WTC11 (cell line): ENCODE measurements at regions not wholly inside any gene's neighbourhood (a gene's known extent, or its start where the extent isn't known, plus 50 kb on each side); places are given as distances from the start of the nearest gene placed in this dataset.

Source experiments
- ATAC-seq: fragments of 200-7000 bp; cut with Tn5 transposase; 2 replicates; pipeline ENCODE4 v1.10.0; 2021; ENCODE audit warnings: mild to moderate bottlenecking, moderate library complexity
- CTCF ChIA-PET: fragments of 300-600 bp; sonication (Branson Sonifier 250); formaldehyde crosslinking; loops from one replicate; lab custom pipeline; 2021; ENCODE audit warnings: antibody characterized with exemption; lab: Charles Lee
- POLR2A ChIA-PET: fragments of 350-600 bp; sonication (Branson Sonifier 250); formaldehyde crosslinking; loops from one replicate; lab custom pipeline; 2021; ENCODE audit warnings: antibody characterized with exemption; lab: Charles Lee
- DNase-seq: peaks from one replicate; pipeline ENCODE4 v3.0.0; 2021; ENCODE audit warnings: low spot score
- H3K27ac Mint-ChIP-seq: 2 replicates; pipeline ENCODE4 v1.8.0; 2021; ENCODE audit warnings: mixed read lengths
- H3K27me3 Mint-ChIP-seq: 2 replicates; pipeline ENCODE4 v1.8.0; 2021; ENCODE audit warnings: low read depth, mild to moderate bottlenecking, moderate library complexity, mixed read lengths
- H3K36me3 Mint-ChIP-seq: 2 replicates; pipeline ENCODE4 v1.8.0; 2021; ENCODE audit warnings: mixed read lengths
- H3K4me1 Mint-ChIP-seq: 2 replicates; pipeline ENCODE4 v1.8.0; 2022; ENCODE audit warnings: mixed read lengths
- H3K4me3 Mint-ChIP-seq: 2 replicates; pipeline ENCODE4 v1.8.0; 2021; ENCODE audit warnings: mild to moderate bottlenecking, moderate library complexity, mixed read lengths
- H3K9me3 Mint-ChIP-seq: 2 replicates; pipeline ENCODE4 v1.8.0; 2021; ENCODE audit warnings: mixed read lengths
- ARID4B ChIP-seq: sonication (generic); formaldehyde crosslinking; IDR thresholded peaks from 2 replicates; pipeline ENCODE4 v1.8.0; 2023; ENCODE audit warnings: missing genetic modification reagents, mild to moderate bottlenecking, borderline replicate concordance
- CBFB ChIP-seq: sonication (generic); formaldehyde crosslinking; IDR thresholded peaks from 2 replicates; pipeline ENCODE4 v1.8.1; 2022; ENCODE audit warnings: mild to moderate bottlenecking, low read depth, missing genetic modification reagents
- E2F5 ChIP-seq: sonication (generic); formaldehyde crosslinking; IDR thresholded peaks from 2 replicates; pipeline ENCODE4 v1.8.1; 2022; ENCODE audit warnings: mild to moderate bottlenecking, moderate library complexity, missing genetic modification reagents
- ESRRA ChIP-seq: sonication (generic); formaldehyde crosslinking; IDR thresholded peaks from 2 replicates; pipeline ENCODE4 v1.8.1; 2022; ENCODE audit warnings: mild to moderate bottlenecking, missing genetic modification reagents, borderline replicate concordance
- ETV6 ChIP-seq: sonication (generic); formaldehyde crosslinking; IDR thresholded peaks from 2 replicates; pipeline ENCODE4 v1.8.1; 2022; ENCODE audit warnings: mild to moderate bottlenecking, missing genetic modification reagents
- IRF2 ChIP-seq: sonication (generic); formaldehyde crosslinking; IDR thresholded peaks from 2 replicates; pipeline ENCODE4 v1.8.0; 2022; ENCODE audit warnings: low read depth, missing genetic modification reagents, borderline replicate concordance
- JUN ChIP-seq: sonication (generic); formaldehyde crosslinking; IDR thresholded peaks from 2 replicates; pipeline ENCODE4 v1.8.0; 2023; ENCODE audit warnings: mild to moderate bottlenecking, missing genetic modification reagents
- NFATC4 ChIP-seq: fragments of 250-450 bp; sonication (Bioruptor Pico); IDR thresholded peaks from 2 replicates; pipeline ENCODE4 v1.9.0; 2021; ENCODE audit warnings: mild to moderate bottlenecking
- NFE2L1 ChIP-seq: sonication (generic); formaldehyde crosslinking; IDR thresholded peaks from 2 replicates; pipeline ENCODE4 v1.8.1; 2023; ENCODE audit warnings: missing genetic modification reagents
- TCF7 ChIP-seq: sonication (generic); formaldehyde crosslinking; IDR thresholded peaks from 2 replicates; pipeline ENCODE4 v1.8.0; 2022; ENCODE audit warnings: mild to moderate bottlenecking, low read depth, missing genetic modification reagents, moderate library complexity
- TEAD4 ChIP-seq: sonication (generic); formaldehyde crosslinking; IDR thresholded peaks from 2 replicates; pipeline ENCODE4 v1.8.0; 2022; ENCODE audit warnings: mild to moderate bottlenecking, missing genetic modification reagents
- USF2 ChIP-seq: sonication (generic); formaldehyde crosslinking; IDR thresholded peaks from 2 replicates; pipeline ENCODE4 v1.8.1; 2023; ENCODE audit warnings: mild to moderate bottlenecking, missing genetic modification reagents, moderate library complexity
- ZNF219 ChIP-seq: sonication (generic); formaldehyde crosslinking; IDR thresholded peaks from 2 replicates; pipeline ENCODE4 v1.8.0; 2023; ENCODE audit warnings: missing genetic modification reagents, mild to moderate bottlenecking, borderline replicate concordance
- ZNF263 ChIP-seq: sonication (generic); formaldehyde crosslinking; IDR thresholded peaks from 2 replicates; pipeline ENCODE4 v1.8.1; 2022; ENCODE audit warnings: low read depth, mild to moderate bottlenecking, moderate library complexity, missing genetic modification reagents
- ZNF416 ChIP-seq: fragments of 250-450 bp; sonication (Bioruptor Pico); IDR thresholded peaks from 2 replicates; pipeline ENCODE4 v1.9.0; 2021; ENCODE audit warnings: mild to moderate bottlenecking, inconsistent platforms
- ZNF423 ChIP-seq: fragments of 250-450 bp; sonication (Bioruptor Pico); IDR thresholded peaks from 2 replicates; pipeline ENCODE4 v2.1.2; 2022; ENCODE audit warnings: mild to moderate bottlenecking, moderate library complexity
- TF ChIP-seq, protein P1 (sequence below): sonication (generic); formaldehyde crosslinking; IDR thresholded peaks from 2 replicates; pipeline ENCODE4 v1.8.1; 2023; ENCODE audit warnings: mild to moderate bottlenecking, moderate library complexity, missing genetic modification reagents
- TF ChIP-seq, protein P2 (sequence below): sonication (generic); formaldehyde crosslinking; conservative IDR thresholded peaks from 2 replicates; pipeline ENCODE4 v1.8.1; 2023; ENCODE audit warnings: mild to moderate bottlenecking, low read depth, missing genetic modification reagents, moderate library complexity
- TF ChIP-seq, protein P3 (sequence below): sonication (generic); formaldehyde crosslinking; IDR thresholded peaks from 2 replicates; pipeline ENCODE4 v1.8.1; 2023; ENCODE audit warnings: mild to moderate bottlenecking, missing genetic modification reagents

GRCh38 chr7:85498031-85498430 is 311.2 kb upstream of the SEMA3D start:
- no peak overlapping the region for H3K27ac Mint-ChIP-seq
- no peak overlapping the region for H3K4me3 Mint-ChIP-seq
- ChIA-PET POLR2A (no interaction called here), CTCF (no interaction called here)
- TF ChIP-seq E2F5 (CRISPR knock-in tag) (no peak), ETV6 (CRISPR knock-in tag) (no peak), ARID4B (CRISPR knock-in tag) (no peak), CBFB (no peak), USF2 (CRISPR knock-in tag) (no peak), JUN (CRISPR knock-in tag) (no peak), TCF7 (CRISPR knock-in tag) (no peak), ZNF416 (CRISPR knock-in tag) (no peak), ZNF263 (CRISPR knock-in tag) (no peak), IRF2 (CRISPR knock-in tag) (no peak), ZNF423 (CRISPR knock-in tag) (no peak), NFE2L1 (CRISPR knock-in tag) (no peak), TEAD4 (CRISPR knock-in tag) (no peak), ESRRA (no peak), ZNF219 (CRISPR knock-in tag) (no peak), NFATC4 (no peak)
- TF ChIP-seq, protein P1, sequence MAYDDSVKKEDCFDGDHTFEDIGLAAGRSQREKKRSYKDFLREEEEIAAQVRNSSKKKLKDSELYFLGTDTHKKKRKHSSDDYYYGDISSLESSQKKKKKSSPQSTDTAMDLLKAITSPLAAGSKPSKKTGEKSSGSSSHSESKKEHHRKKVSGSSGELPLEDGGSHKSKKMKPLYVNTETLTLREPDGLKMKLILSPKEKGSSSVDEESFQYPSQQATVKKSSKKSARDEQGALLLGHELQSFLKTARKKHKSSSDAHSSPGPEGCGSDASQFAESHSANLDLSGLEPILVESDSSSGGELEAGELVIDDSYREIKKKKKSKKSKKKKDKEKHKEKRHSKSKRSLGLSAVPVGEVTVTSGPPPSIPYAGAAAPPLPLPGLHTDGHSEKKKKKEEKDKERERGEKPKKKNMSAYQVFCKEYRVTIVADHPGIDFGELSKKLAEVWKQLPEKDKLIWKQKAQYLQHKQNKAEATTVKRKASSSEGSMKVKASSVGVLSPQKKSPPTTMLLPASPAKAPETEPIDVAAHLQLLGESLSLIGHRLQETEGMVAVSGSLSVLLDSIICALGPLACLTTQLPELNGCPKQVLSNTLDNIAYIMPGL (CRISPR knock-in tag) = no peak
- TF ChIP-seq, protein P2, sequence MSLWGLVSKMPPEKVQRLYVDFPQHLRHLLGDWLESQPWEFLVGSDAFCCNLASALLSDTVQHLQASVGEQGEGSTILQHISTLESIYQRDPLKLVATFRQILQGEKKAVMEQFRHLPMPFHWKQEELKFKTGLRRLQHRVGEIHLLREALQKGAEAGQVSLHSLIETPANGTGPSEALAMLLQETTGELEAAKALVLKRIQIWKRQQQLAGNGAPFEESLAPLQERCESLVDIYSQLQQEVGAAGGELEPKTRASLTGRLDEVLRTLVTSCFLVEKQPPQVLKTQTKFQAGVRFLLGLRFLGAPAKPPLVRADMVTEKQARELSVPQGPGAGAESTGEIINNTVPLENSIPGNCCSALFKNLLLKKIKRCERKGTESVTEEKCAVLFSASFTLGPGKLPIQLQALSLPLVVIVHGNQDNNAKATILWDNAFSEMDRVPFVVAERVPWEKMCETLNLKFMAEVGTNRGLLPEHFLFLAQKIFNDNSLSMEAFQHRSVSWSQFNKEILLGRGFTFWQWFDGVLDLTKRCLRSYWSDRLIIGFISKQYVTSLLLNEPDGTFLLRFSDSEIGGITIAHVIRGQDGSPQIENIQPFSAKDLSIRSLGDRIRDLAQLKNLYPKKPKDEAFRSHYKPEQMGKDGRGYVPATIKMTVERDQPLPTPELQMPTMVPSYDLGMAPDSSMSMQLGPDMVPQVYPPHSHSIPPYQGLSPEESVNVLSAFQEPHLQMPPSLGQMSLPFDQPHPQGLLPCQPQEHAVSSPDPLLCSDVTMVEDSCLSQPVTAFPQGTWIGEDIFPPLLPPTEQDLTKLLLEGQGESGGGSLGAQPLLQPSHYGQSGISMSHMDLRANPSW (CRISPR knock-in tag) = no peak
- TF ChIP-seq, protein P3, sequence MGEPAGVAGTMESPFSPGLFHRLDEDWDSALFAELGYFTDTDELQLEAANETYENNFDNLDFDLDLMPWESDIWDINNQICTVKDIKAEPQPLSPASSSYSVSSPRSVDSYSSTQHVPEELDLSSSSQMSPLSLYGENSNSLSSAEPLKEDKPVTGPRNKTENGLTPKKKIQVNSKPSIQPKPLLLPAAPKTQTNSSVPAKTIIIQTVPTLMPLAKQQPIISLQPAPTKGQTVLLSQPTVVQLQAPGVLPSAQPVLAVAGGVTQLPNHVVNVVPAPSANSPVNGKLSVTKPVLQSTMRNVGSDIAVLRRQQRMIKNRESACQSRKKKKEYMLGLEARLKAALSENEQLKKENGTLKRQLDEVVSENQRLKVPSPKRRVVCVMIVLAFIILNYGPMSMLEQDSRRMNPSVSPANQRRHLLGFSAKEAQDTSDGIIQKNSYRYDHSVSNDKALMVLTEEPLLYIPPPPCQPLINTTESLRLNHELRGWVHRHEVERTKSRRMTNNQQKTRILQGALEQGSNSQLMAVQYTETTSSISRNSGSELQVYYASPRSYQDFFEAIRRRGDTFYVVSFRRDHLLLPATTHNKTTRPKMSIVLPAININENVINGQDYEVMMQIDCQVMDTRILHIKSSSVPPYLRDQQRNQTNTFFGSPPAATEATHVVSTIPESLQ (CRISPR knock-in tag) = no peak
- ATAC-seq (no peak), DNase-seq (no peak)
- H3K36me3 Mint-ChIP-seq = no peaks in the 10 kb centered on the region
- peaks cover 7% of the 10 kb centered on the region for H3K9me3 Mint-ChIP-seq
- H3K4me1 Mint-ChIP-seq = no peaks in the 10 kb centered on the region
- H3K27me3 Mint-ChIP-seq = no peaks in the 10 kb centered on the region
